Testis (tissue), 2 donors: ENCODE measurements at regions not wholly inside any gene's neighbourhood (a gene's known extent, or its start where the extent isn't known, plus 50 kb on each side); places are given as distances from the start of the nearest gene placed in this dataset.
"Not testable (repeated sequence)": the region's sequence is repeated elsewhere in the genome, so short reads cannot be mapped to it uniquely, and the experiment has no call there.

ENCODE experiments used
- CTCF ChIP-seq, 3 experiments: fragments of 450-650 bp in 2 of 3; fragments of 200-600 bp in 1 of 3; sonication (generic) in 1 of 3; IDR thresholded peaks; one replicate each; pipeline ENCODE4 v1.5.1; 2016 to 2019; ENCODE audit warnings: antibody characterized with exemption in 3 of 3, mild to moderate bottlenecking in 2 of 3, moderate library complexity in 1 of 3
- POLR2A ChIP-seq: fragments of 450-650 bp; IDR thresholded peaks from one replicate; pipeline ENCODE4 v1.6.1; 2017; ENCODE audit warnings: antibody characterized with exemption, mild to moderate bottlenecking, moderate library complexity

- TF ChIP-seq POLR2A; CTCF (IDR thresholded peaks at IDR 0.05): not testable (repeated sequence)
These were observed 279.7 kb upstream of the PLGLB1 start for GRCh38 chr2:87301349-87301748.
